Fibroblast of skin of right biceps (primary cell): ENCODE measurements at regions not wholly inside any gene's neighbourhood (a gene's known extent, or its start where the extent isn't known, plus 50 kb on each side); places are given as distances from the start of the nearest gene placed in this dataset.
A peak's percentile ranks its signal among the peaks of the same experiment; 100 is the strongest.
"Not testable (repeated sequence)": the region's sequence is repeated elsewhere in the genome, so short reads cannot be mapped to it uniquely, and the experiment has no call there.

Experiments used
- DNase-seq: peaks from one replicate; pipeline ENCODE4 v3.0.0-alpha.2; 2013

DNA sequence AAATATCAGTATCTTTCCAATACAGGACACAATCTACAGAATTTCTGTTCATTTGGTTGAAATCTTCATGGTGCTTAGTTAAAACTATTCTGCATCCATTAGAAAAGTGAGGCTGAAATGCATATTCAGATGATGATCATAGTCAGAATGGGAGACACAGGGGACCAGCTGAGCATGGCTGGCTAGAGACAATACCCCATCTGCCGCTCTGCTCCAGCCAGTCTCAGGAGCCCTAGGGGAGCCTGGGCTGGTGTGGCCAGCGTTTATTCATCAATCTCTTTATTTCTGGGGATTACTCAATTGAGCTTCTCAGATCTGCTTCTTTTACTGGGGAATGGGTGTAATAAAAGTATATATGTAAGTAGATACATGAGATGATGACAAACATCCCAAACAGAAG lies 470.9 kb upstream of the CDIN1 start:
- no peak for DNase-seq

DNA sequence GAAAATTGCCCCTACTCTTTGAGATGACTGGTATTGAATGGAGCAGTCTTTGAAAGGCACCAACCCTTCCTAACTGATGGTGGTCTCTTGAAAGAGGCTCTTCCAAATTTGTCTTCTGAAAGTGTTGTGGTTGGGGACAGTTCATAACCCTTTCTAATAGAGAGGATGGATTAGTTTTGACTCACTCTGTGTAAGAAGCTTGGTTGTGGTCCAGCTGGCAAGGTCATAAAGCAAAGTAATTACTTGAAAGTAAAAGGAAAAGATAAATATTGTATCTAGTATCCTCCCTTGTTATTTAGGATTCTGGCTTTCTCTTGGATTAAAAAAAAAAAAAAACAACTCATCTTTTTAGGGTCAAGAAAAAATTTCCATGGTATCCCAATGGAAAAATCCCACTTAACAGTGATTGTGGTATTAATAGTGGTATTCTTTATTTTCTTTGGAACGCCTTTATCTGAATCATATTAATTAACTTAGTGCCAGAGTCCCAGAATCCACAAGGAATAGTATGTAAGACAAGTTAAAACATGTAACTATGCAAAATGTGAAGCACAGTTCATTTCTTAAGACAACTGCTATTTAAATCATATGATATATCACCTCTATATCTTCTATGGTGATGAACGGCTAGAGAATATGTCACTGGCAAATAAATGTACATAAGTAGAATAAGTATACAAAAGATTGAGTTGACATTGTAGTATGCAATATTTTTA lies 469.3 kb upstream of the CDIN1 start:
- peak; percentile 86 for DNase-seq

DNA sequence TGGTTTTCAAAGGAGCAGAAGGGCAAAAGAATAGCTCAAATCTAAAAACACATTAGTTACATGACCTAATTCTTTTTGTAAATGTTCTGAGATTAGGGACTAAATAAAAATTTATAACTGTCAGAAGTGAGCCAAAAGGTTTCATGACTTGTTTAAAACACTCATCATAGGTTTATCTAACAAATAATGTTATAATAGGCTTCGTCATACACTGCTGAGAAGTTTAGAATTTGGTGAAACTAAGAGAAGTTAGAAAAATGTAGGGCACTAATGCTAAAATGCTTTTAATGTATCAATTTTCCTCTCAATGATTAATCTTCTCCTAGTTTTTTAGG lies 468.8 kb upstream of the CDIN1 start:
- no peak for DNase-seq

DNA sequence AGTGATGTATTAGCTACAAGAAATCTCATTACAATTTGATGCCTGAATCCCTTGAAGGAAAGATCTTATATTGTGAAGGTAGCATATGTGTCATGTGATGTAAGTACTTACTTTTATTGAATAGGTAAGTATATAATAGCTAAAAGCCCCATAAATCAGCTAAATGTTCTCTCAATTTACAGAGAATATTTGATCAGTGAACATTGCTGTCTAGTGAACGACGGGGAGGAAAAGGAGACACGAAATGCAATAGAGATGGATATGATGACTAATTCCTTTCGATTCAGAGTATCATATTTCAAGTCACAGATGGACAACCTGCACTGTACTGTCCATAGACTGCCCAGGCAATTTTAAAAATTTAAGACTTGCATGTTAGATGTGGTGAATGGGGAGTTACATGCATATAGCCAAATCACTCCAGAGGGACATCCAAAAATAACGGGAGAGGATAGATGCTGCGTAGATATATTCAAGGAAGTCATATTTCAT lies 462.1 kb upstream of the CDIN1 start:
- no peak for DNase-seq

DNA sequence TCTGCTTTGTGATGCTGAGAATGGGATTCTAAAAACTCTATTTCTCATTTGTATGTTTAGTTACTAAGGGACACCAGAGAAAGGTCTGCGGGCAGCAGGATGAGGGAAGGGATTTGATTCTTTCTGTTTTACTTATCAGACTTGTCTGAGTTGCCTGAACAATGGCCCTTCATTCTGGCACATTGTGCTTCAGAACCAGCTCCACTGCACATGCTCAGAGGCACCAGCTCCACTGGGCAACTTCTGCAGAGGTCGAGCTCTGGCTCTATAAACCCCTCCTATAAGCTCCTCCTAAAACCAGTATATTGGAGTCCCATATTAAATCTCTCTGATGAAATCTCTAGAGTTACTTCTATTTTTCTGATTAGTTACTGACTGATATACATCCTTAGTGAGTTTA lies 453.2 kb upstream of the CDIN1 start:
- no peak for DNase-seq

DNA sequence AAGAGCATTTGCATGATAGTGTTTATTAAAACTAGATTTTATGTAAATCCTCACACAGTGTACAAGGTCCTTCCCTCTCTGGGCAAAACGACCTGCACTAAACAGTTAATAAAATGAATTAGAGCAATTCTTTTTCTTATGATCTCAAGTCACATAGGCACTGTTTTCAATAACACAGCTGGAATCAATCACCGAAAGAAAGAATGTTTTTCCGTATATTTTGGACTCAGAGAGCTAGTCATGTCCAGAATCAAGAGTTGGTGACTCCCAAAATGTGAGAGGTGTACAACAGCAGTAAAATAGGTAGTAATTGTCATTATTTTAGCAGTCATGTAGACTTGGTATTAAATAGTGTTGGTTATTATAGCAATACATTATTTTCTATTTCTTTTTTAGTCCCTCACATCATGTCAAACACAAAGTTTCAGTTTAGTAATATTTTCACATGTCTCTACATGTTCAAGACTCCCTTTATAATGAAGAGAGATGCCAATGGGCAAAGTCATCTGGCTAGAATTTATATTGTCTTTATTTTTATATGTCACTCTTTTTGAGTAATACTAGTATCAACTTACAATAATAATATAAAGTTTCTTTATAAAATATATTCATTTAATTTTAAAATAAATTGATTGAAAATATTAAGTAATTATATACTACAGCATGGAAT lies 448.6 kb upstream of the CDIN1 start:
- DNase-seq = no peak

DNA sequence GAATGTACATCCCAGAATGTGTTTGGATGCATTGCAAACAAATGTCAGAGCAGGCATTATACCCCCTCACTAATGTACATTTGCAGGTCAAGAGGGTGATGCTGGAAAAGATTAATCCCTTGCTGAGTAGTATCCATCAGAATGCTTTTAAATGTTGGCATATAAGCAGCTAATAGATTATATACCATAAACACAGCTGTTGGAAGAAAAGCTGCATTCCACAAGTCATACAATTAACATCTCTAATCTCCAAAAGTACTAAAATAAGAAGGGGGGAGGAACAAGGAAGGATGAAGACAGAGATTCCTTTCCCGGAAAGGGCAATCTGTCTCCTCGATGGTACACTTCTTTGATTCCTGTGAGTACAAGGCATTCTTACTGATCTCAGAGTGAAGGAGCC lies 445.7 kb upstream of the CDIN1 start:
- DNase-seq = peak; percentile 52

DNA sequence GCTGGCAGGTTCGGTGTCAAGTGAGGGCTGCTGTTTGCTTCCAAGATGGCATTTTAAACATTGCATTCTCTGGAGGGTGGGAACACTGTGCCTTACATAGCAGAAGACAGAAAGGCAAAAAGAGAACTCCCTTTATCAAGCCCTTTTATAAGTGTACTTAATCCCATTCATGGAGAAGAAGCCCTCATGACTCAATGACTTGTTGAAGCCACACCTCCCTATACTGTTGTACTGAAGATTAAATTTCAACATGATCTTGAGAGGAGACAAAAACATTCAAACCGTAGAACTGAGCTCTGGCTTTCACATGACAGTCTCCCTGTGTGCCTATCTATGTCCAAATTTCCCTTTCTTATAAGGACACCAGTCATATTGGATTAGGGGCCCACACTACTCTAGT lies 443.4 kb upstream of the CDIN1 start:
- DNase-seq = no peak

DNA sequence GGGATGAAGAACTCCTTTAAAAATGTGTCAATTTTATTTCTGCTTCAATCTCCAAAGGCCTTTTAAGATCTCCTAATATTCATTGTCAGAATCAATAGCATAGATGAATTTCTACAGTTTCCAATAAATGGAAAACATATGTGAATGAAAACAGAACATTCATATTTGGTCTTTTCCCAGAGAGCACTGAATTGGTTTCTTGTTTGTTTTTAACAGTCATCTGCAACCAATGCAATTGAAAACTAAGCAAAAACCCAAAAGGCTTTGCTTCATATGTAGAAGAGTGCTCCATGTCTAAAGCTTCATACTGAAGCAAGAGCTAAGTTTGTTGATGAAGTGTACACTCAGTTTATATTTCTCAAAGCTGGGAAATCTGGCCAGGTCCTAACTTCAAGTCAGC lies 426.5 kb upstream of the CDIN1 start:
- DNase-seq = no peak

DNA sequence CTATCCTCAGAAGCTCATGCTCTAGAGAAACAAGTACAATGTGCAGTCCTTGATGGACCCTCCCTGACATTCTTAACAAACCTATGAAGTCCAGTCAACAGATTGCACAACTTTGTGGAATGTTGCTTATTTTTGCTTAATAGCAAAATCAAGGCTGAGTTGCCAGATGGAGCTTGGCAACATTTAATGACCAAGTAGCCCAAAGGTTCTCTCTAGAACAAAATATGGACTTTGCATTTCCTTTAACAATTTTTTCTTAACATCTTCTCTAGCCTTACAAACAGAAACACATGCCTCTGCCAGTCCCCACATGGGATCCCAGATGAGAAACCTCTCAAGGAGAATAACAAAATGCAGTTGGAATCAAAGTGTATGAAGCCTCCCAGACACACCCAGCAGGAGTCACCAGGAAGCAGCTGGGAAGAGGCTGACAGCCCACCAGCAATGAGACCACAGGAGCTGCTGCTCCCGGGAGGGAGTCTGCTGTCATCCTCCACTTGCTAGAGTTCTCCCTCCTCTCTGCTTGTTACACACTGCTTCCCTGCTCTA lies 422.5 kb upstream of the CDIN1 start:
- peak; percentile 47 for DNase-seq

DNA sequence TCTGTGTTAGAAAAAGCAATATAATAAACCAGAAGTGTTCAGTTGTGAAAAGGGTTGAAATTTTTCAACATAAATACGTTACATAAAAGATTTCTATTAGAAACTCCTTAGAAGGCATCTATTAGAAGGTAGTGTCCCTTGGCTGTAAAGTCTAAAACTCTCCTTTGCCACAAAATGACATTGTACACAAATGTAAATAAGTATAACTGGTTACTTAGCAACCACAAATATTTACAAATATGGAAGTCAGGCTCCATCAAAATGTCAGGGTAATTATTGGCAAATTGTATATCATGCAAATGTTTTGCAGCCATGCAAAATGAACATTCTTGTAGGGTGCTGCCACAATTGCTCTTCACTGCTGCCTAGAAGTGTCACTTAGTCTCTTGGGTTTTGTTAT lies 419.1 kb upstream of the CDIN1 start:
- DNase-seq = no peak

DNA sequence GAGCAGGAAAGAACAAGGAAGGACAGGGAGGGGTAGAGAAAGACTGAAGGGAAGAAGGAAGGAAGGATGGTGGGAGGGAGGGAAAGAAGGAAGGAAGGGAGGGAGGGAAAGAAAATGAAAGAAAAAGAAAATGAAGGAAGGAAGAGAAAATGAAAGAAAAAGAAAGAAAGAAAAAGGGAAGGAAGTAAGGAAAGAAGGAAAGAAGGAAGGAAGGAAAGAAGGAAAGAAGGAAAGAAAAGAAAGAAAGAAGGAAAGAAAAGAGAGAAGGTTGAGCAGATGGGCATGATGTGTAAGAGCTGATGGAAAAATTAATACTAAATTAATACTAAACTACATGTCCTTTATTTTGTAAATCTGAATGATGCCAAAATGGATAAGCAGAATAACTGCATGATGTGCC lies 418.3 kb upstream of the CDIN1 start:
- DNase-seq = no peak

DNA sequence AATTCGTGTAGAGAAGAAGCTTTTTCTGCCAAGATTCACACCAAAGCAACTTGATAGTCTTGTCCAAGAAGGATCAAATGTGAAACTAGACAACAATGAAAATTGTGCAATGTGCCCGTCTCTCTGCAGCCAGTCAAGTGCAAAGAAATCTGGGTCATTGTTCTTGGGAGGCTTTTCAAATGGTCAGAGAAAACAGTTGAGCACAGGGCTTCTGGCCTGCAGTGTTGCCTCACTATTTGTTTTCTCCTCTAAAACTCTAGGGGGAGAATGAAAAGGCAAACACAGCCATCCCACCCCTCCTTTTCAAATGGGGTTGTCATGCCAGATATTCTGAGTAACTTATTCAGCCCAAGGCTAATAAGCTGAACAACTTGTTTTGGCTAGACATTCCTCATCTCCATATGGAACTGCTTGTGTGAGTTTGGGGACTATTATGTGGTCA lies 417.6 kb upstream of the CDIN1 start:
- peak; percentile 42 for DNase-seq

DNA sequence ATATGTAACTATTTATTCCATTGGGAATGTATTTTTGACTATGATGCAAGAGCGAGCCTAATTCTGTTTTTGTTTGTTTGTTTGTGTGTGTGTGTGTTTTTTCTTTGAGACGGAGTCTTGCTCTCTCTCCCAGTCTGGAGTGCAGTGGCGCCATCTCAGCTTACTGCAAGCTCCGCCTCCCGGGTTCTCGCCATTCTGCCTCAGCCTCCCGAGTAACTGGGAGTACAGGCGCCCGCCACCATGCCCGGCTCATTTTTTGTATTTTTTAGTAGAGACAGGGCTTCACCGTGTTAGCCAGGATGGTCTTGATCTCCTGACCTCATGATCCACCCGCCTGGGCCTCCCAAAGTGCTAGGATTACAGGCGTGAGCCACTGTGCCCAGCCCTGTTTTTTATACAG lies 415.4 kb upstream of the CDIN1 start:
- not testable (repeated sequence) for DNase-seq

DNA sequence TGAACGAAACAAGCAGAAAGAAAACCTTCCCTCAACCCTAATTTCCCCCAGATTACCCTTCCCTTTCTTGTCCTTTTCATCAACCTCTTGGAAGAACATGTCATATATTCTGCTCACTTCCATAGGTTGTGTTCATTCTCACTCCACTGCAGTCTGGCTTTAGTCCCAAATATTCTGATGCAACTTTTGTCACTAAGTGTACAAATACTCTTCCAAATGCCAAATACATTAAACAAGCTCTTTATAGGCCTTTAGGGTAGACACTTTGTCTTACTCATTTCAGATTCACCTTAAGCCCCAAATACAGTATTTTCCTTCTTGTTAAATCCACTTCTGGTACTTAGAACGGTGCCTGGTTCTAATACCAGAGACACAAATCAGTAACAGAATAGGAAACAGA lies 406.5 kb upstream of the CDIN1 start:
- DNase-seq = peak; percentile 59

DNA sequence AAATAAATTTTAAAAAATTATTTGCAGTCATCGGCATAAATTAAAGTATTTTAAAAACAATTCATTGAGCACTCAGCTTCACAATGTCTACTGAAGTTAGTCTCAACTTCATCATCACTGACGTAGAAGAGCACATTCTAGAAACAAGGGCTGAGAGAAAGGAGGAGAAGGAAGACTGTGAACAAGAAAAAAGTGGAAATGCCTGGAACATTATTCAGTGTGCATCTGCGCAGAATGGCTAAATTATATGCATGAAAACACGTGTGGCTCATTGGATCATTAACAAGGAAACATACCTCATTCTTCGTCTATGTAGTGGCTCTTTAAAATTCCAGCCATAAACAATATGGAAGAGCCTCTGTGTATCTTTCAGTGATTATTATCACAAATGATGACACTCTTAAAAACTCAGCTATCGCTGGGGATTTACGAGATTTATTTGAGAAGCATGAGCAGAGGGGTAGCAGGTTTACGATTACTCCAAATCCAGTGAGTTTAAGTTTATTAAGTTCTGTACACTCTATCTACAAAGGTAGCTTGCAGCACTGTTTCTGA lies 404.2 kb upstream of the CDIN1 start:
- DNase-seq = peak; percentile 54

DNA sequence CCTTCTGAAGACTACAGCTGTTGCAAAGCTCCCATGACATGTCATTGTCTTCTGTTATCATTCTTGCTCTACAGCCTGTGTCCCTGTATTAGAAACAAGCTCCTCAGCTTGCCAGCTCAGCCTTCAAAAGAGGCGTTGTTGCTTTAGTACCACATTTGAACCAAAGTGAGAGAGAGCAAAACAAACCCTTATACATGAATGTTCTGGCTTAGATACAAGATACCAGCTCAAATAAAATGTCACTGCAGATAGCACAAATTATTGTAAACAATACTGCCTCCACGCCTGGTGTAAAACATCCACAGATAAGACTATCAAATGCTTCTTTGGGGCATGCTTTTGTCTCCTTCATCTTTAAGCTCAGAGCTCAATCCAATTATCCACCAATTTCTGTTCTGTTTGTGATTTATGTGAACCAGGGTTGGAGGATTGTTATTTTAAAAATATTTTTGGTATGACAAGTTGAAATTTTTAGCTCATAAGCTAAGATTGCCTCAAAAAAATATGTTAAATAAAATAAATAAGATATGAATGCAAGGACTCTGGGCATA lies 403.6 kb upstream of the CDIN1 start:
- peak; percentile 62 for DNase-seq

DNA sequence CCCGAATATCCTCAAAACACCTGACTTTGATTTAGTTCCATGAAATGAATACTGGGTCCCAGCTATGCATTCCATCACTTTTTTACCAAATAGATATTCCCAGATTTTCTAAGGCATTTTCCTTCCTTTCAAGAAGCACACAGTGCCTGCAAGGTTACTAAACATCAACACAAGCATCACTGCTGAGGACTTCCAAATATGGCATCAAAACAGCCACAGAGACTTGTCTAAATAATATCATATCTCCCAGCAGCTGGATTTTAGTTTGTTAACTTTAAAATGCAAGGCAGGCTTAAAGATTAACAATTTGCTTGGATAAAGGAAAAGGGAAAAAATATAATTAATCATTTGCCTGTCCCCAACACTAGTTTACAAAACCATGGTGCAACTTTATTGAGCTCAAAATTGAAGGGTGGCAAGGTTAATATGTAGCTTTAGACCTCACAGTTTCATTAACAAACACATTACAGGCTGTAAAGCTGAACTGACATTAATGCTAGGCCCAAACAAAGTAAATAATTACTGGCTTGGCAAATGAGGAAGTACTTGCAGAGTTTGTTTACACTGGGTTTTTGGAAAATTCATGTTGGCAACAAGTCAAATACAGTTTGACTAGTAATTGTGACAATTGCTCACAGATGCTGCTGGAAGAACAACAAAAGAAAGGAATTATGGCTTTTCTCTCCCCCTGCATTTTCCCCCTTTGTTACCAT lies 401.7 kb upstream of the CDIN1 start:
- peak; percentile 59 for DNase-seq

DNA sequence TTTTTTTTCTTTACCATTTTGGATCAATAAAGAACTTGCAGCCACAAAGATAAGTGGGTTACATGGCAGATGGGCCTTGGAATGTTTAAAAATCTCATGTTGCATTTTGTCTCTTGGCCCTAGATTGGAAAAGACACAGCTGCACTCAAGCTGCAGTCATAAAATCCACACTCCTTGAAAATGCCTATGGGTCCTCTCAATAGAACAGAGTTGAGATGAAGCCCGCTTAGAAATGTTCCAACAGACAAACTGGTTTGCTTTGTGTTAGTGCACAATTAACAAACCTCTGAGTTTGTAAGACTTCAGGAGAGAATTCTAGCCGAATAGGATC lies 401.2 kb upstream of the CDIN1 start:
- no peak for DNase-seq

DNA sequence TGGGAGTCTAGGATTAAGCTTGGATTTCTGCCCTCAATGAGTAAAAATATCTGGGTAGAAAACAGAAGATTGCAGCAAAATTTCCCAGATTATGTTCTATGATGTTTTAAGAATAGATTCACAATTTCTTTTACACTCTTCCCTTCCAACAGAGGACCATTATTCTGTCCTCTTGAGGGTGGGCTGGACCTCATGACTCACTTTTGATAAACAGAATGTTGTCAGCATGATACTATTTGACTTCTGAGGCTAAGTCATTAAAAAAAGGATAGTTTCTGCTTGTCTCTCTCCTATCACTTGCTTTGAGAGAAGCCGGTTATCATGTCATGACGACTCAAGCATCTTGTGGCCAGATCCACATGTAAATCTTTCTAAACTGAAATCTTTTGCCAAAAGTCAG lies 396.2 kb upstream of the CDIN1 start:
- peak; percentile 29 for DNase-seq

DNA sequence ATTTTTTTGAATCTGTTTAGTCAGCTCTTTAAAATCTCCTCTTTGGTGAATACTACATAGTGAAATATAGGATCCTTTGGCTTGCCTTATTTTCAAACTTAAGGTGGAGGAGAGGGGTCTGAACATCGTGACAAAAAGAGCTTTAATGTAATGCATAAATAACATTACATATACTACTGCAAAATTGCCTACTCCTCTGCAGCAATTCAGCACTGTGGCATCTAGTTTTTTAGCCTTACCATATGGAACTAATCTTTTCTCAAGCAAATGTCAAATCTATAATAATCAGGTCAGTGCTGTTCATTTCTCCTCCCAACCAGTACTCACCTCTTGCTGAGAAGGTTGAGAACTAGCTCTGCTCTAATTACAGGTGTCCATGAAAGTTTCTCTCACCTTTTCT lies 394.0 kb upstream of the CDIN1 start:
- DNase-seq = no peak

DNA sequence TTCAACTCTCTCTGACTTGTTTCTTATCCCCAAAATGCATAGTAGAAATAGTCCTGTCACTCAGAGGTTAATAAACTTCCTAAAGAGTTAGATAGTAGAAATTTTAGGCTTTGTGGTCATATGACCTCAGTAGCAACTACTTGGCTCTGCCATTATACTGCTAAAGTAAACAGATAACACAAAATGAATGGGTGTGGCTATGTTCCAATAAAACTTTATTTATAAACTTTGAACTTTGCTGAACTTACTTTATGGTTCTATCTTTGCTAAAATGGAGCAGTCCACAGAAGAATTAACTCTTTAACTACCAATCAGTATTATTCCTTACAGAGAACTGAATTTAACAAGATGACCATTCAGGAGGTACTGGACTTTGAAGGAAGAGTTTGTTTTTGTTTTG lies 393.6 kb upstream of the CDIN1 start:
- no peak for DNase-seq

DNA sequence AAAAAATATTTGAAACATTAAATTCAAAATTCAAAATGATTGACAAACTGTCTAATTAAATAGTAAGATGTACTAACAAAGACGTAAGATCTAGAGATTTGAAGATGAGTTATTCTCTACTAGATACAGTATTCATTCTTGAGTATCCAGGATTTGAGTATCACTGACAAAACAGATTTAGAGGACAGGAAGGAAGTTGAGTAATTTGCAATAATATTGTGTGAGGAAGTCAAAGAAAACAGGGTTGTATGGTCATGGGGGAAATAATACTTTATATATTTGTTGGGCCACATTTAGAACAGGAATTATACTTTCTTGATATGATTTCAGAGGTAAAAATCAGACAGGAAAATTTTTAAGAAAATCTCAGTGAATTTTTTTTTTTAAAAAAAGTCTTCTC lies 393.1 kb upstream of the CDIN1 start:
- DNase-seq = no peak
